SK-N-SH (cell line): ENCODE measurements at regions not wholly inside any gene's neighbourhood (a gene's known extent, or its start where the extent isn't known, plus 50 kb on each side); places are given as distances from the start of the nearest gene placed in this dataset.

ENCODE experiments used
- EP300 ChIP-seq, 2 experiments: IDR thresholded peaks; 2 replicates each; pipeline versions ENCODE4 v1.4.0 to v1.6.1; 2012; ENCODE audit warnings: borderline replicate concordance in 1 of 2, low read depth in 1 of 2, low read length in 1 of 2
- MAX ChIP-seq: IDR thresholded peaks from 2 replicates; pipeline ENCODE4 v1.4.0; 2012; ENCODE audit warnings: low read depth
- RFX5 ChIP-seq: IDR thresholded peaks from 2 replicates; pipeline ENCODE4 v1.6.1; 2012; ENCODE audit warnings: mild to moderate bottlenecking, improper control_type of control experiment, low read length
- RXRA ChIP-seq: IDR thresholded peaks from 2 replicates; pipeline ENCODE4 v1.4.0; 2012; ENCODE audit warnings: low read depth, mild to moderate bottlenecking, borderline replicate concordance
- TF ChIP-seq, protein P1 (sequence below): fragments of 200-600 bp; sonication (generic); IDR thresholded peaks from 2 replicates; pipeline ENCODE4 v1.6.1; 2017; ENCODE audit warnings: antibody characterized with exemption, mild to moderate bottlenecking, moderate library complexity

DNA sequence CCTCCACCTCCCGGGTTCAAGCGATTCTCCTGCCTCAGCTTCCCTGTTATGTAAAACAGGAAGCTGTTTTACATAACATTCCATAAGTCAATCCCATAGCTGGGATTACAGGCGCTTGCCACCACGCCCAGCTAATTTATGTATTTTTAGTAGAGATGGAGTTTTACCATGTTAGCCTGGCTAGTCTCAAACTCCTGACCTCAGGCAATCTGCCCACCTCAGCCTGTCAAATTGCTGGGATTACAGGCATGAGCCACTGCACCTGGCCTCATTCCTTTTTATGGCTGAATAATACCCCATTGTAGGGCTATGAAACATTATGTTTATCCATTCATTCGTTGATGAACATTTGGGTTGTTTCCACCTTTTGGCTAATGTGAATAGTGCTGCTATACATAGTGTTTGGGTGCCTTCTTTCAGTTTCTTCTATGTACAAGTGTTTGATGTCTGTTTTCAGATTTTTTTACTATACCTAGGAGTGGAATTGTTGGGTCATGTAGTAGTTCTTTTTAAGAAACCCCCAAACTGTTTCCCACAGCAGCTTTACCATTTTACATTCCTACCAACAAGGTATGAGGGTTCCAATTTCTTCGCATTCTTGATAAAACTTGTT, 138.7 kb upstream of the COL21A1 start:
- TF ChIP-seq, protein P1, sequence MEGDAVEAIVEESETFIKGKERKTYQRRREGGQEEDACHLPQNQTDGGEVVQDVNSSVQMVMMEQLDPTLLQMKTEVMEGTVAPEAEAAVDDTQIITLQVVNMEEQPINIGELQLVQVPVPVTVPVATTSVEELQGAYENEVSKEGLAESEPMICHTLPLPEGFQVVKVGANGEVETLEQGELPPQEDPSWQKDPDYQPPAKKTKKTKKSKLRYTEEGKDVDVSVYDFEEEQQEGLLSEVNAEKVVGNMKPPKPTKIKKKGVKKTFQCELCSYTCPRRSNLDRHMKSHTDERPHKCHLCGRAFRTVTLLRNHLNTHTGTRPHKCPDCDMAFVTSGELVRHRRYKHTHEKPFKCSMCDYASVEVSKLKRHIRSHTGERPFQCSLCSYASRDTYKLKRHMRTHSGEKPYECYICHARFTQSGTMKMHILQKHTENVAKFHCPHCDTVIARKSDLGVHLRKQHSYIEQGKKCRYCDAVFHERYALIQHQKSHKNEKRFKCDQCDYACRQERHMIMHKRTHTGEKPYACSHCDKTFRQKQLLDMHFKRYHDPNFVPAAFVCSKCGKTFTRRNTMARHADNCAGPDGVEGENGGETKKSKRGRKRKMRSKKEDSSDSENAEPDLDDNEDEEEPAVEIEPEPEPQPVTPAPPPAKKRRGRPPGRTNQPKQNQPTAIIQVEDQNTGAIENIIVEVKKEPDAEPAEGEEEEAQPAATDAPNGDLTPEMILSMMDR: no peak
- TF ChIP-seq RFX5: no peak
- TF ChIP-seq RXRA: no peak
- TF ChIP-seq EP300 (IDR thresholded peaks at IDR 0.05; ENCODE audit: borderline replicate concordance in 1 of 2, low read depth in 1 of 2, low read length in 1 of 2): no peak
- TF ChIP-seq MAX: no peak
